ENCODE measurements at regions not wholly inside any gene's neighbourhood (a gene's known extent, or its start where the extent isn't known, plus 50 kb on each side); places are given as distances from the start of the nearest gene placed in this dataset.

GRCh38 chr3:111438283-111438682 is 103.7 kb upstream of the CD96 start (continued):
- TF ChIP-seq MAFK (IDR thresholded peaks at IDR 0.05; ENCODE audit: low read depth, low read length) (no peak), RFX5 (IDR thresholded peaks at IDR 0.05; ENCODE audit: borderline replicate concordance, low read depth, low read length) (no peak), JUN (IDR thresholded peaks at IDR 0.05; ENCODE audit: low read depth, low read length) (no peak)

All from H1 (cell line).